Body of pancreas (tissue), 4 donors: ENCODE measurements at regions not wholly inside any gene's neighbourhood (a gene's known extent, or its start where the extent isn't known, plus 50 kb on each side); places are given as distances from the start of the nearest gene placed in this dataset.
A peak's percentile ranks its signal among the peaks of the same experiment; 100 is the strongest.

ENCODE experiments used
- ATAC-seq: fragments of 150-250 bp; one replicate; pipeline ENCODE4 v1.9.1; 2016
- DNase-seq, 4 donors: peaks; one replicate each; pipeline ENCODE4 v3.0.0-alpha.2; 2019
- H3K27ac ChIP-seq, 4 donors: fragments of 200-600 bp; sonication (generic); 1 replicate in 3 of 4; 2 replicates in 1 of 4; pipeline versions ENCODE4 v1.5.1 to v1.6.1; 2016 to 2019; ENCODE audit warnings: mild to moderate bottlenecking in 1 of 4, mixed read lengths in 1 of 4, moderate library complexity in 1 of 4
- H3K27me3 ChIP-seq, 2 donors: fragments of 200-600 bp; sonication (generic); one replicate each; pipeline ENCODE4 v1.6.0; 2016; ENCODE audit warnings: mild to moderate bottlenecking in 1 of 2
- H3K36me3 ChIP-seq, 2 donors: fragments of 200-600 bp; sonication (generic); replicated peaks in 1 of 2; 2 replicates each; pipeline ENCODE4 v1.5.1; 2016; ENCODE audit warnings: low read depth in 2 of 2; ENCODE audit not compliant: insufficient read depth in 1 of 2
- H3K4me1 ChIP-seq: fragments of 200-600 bp; sonication (generic); one replicate; pipeline ENCODE4 v1.6.0; 2016
- H3K4me3 ChIP-seq, 2 donors: fragments of 200-600 bp; sonication (generic); 1 replicate in 1 of 2; 2 replicates in 1 of 2; pipeline ENCODE4 v1.5.1; 2016 to 2019
- H3K9me3 ChIP-seq, 3 donors: fragments of 200-600 bp; sonication (generic); 1 replicate in 2 of 3; 2 replicates in 1 of 3; pipeline ENCODE4 v1.5.1; 2016
- CTCF ChIP-seq, 7 experiments: fragments of 450-650 bp in 4 of 7; fragments of 200-600 bp in 3 of 7; sonication (generic) in 3 of 7; IDR thresholded peaks; one replicate each; pipeline ENCODE4 v1.5.1; 2016 to 2019; ENCODE audit warnings: antibody characterized with exemption in 7 of 7
- POLR2A ChIP-seq, 3 donors: fragments of 450-650 bp; IDR thresholded peaks; one replicate each; pipeline ENCODE4 v1.6.1; 2016; ENCODE audit warnings: antibody characterized with exemption in 3 of 3, mild to moderate bottlenecking in 2 of 3
- WGBS, 2 donors: methylation state at CpG; one replicate each; pipeline ENCODE4 v1.1.5; 2017; 5-methylcytosine and 5-hydroxymethylcytosine counted together
- intact Hi-C: fragments of 100-400 bp; cut with DNase I; formaldehyde crosslinking; loops from one replicate; pipeline ENCODE4 v1.15.1; 2023

- Histone ChIP-seq H3K4me3 (no peak overlapping the region), H3K27ac (no peak overlapping the region), H3K9me3 (no peaks in the 10 kb centered on the region), H3K36me3 (no peaks in the 10 kb centered on the region), H3K27me3 (no peaks in the 10 kb centered on the region), H3K4me1 (no peaks in the 10 kb centered on the region)
- intact Hi-C loops: no loop called here
- TF ChIP-seq CTCF (IDR thresholded peaks at IDR 0.05): no peak
- 79 to 84% methylated on average over 9 of the region's 9 CpGs for WGBS, 2 donors
- DNase-seq: no peak
- ATAC-seq: no peak
These were observed 186.7 kb downstream of the MSX2 start for GRCh38 chr5:174911118-174911517.

- 4 to 22% methylated on average over 3 to 17 of the region's 17 CpGs for WGBS, 2 donors
- intact Hi-C loops: no loop called here
These were observed 185.9 kb downstream of the MSX2 start for GRCh38 chr5:174910245-174910737.

GRCh38 chr5:174903172-174903732, 178.9 kb downstream of the MSX2 start:
- ATAC-seq: no peak
- no peak for DNase-seq
- 63 to 72% methylated on average over 1 of the region's 1 CpG for WGBS, 2 donors
- no peaks in the 10 kb centered on the region for H3K36me3 ChIP-seq
- H3K27ac ChIP-seq: no peak overlapping the region
- no peaks in the 10 kb centered on the region for H3K4me1 ChIP-seq
- H3K9me3 ChIP-seq: no peaks in the 10 kb centered on the region
- H3K27me3 ChIP-seq: no peaks in the 10 kb centered on the region
- no peak for TF ChIP-seq POLR2A (IDR thresholded peaks at IDR 0.05)
- no peak for TF ChIP-seq CTCF (IDR thresholded peaks at IDR 0.05)
- no peak overlapping the region for H3K4me3 ChIP-seq
- intact Hi-C loops: no loop called here

More at GRCh38 chr5:174910245-174910737, 185.9 kb downstream of the MSX2 start:
- Histone ChIP-seq H3K36me3 (no peaks in the 10 kb centered on the region), H3K4me1 (no peaks in the 10 kb centered on the region), H3K27ac (no peak overlapping the region), H3K4me3 (no peak overlapping the region), H3K27me3 (no peaks in the 10 kb centered on the region), H3K9me3 (no peaks in the 10 kb centered on the region)
- DNase-seq (peak; percentile 62 to 72 (median 67)), ATAC-seq (peak; percentile 86)
- no peak for TF ChIP-seq POLR2A (IDR thresholded peaks at IDR 0.05)
- TF ChIP-seq CTCF (IDR thresholded peaks at IDR 0.05): peak; percentile 79 to 95 (median 84)

GRCh38 chr5:174901336-174901735, 177.0 kb downstream of the MSX2 start:
- Histone ChIP-seq H3K4me3 (no peak overlapping the region), H3K36me3 (no peaks in the 10 kb centered on the region), H3K4me1 (no peaks in the 10 kb centered on the region), H3K27me3 (no peaks in the 10 kb centered on the region), H3K27ac (no peak overlapping the region), H3K9me3 (no peaks in the 10 kb centered on the region)
- TF ChIP-seq POLR2A (IDR thresholded peaks at IDR 0.05) (no peak), CTCF (IDR thresholded peaks at IDR 0.05) (no peak)
- intact Hi-C loops: no loop called here
- DNase-seq (no peak), ATAC-seq (no peak)
- WGBS, 2 donors: 83 to 91% methylated on average over 11 to 12 of the region's 19 CpGs

GRCh38 chr5:174900240-174900865, 176.0 kb downstream of the MSX2 start:
- H3K27me3 ChIP-seq: no peaks in the 10 kb centered on the region
- no peaks in the 10 kb centered on the region for H3K9me3 ChIP-seq
- H3K4me3 ChIP-seq: no peak overlapping the region
- ATAC-seq (no peak), DNase-seq (no peak)
- no peaks in the 10 kb centered on the region for H3K36me3 ChIP-seq
- intact Hi-C loops: no loop called here
- WGBS, 2 donors: 66 to 67% methylated on average over 7 of the region's 7 CpGs
- H3K4me1 ChIP-seq: no peaks in the 10 kb centered on the region
- TF ChIP-seq CTCF (IDR thresholded peaks at IDR 0.05): no peak
- TF ChIP-seq POLR2A (IDR thresholded peaks at IDR 0.05): no peak
- no peak overlapping the region for H3K27ac ChIP-seq
